BE2C (cell line): ENCODE measurements at regions not wholly inside any gene's neighbourhood (a gene's known extent, or its start where the extent isn't known, plus 50 kb on each side); places are given as distances from the start of the nearest gene placed in this dataset.

Source experiments
- DNase-seq: peaks from one replicate; pipeline ENCODE4 v3.0.0-alpha.2; 2020
- H3K27me3 ChIP-seq: fragments of 250-450 bp; sonication (Bioruptor Pico); 2 replicates; pipeline ENCODE4 v1.5.1; 2020; ENCODE audit warnings: mild to moderate bottlenecking
- H3K36me3 ChIP-seq: fragments of 250-450 bp; sonication (Bioruptor Pico); 2 replicates; pipeline ENCODE4 v1.5.1; 2020; ENCODE audit warnings: mild to moderate bottlenecking
- H3K4me1 ChIP-seq: fragments of 250-450 bp; sonication (Bioruptor Pico); 2 replicates; pipeline ENCODE4 v1.5.1; 2020
- H3K4me3 ChIP-seq: 2 replicates; pipeline ENCODE4 v1.5.1; 2011; ENCODE audit warnings: low read depth, low read length
- H3K9me3 ChIP-seq: fragments of 250-450 bp; sonication (Bioruptor Pico); 2 replicates; pipeline ENCODE4 v1.5.1; 2020
- CTCF ChIP-seq: IDR thresholded peaks from 2 replicates; pipeline ENCODE4 v1.5.1; 2012; ENCODE audit warnings: mild to moderate bottlenecking, low read depth, low read length

- TF ChIP-seq CTCF = no peak
- no peak for DNase-seq
- Histone ChIP-seq H3K9me3 (no peaks in the 10 kb centered on the region), H3K36me3 (no peaks in the 10 kb centered on the region), H3K4me3 (no peak overlapping the region), H3K27me3 (no peaks in the 10 kb centered on the region), H3K4me1 (no peaks in the 10 kb centered on the region)
Measured at GRCh38 chr12:112606611-112607365, 184.8 kb upstream of the RPH3A start.

- Histone ChIP-seq H3K27me3 (no peaks in the 10 kb centered on the region), H3K4me3 (no peak overlapping the region), H3K36me3 (no peaks in the 10 kb centered on the region), H3K4me1 (no peaks in the 10 kb centered on the region), H3K9me3 (no peaks in the 10 kb centered on the region)
- no peak for DNase-seq
- TF ChIP-seq CTCF = no peak
Measured at GRCh38 chr12:112607427-112607826, 184.1 kb upstream of the RPH3A start.

- Histone ChIP-seq H3K4me1 (no peaks in the 10 kb centered on the region), H3K27me3 (no peaks in the 10 kb centered on the region), H3K9me3 (no peaks in the 10 kb centered on the region), H3K36me3 (no peaks in the 10 kb centered on the region), H3K4me3 (no peak overlapping the region)
- no peak for DNase-seq
- TF ChIP-seq CTCF = no peak
Measured at GRCh38 chr12:112611908-112612307, 179.6 kb upstream of the RPH3A start.

GRCh38 chr12:112615196-112615595 lies 176.4 kb upstream of the RPH3A start:
- TF ChIP-seq CTCF = no peak
- no peaks in the 10 kb centered on the region for H3K9me3 ChIP-seq
- no peaks in the 10 kb centered on the region for H3K27me3 ChIP-seq
- DNase-seq = no peak
- H3K4me3 ChIP-seq = no peak overlapping the region
- H3K36me3 ChIP-seq = no peaks in the 10 kb centered on the region
- no peaks in the 10 kb centered on the region for H3K4me1 ChIP-seq

- Histone ChIP-seq H3K4me1 (no peaks in the 10 kb centered on the region), H3K27me3 (no peaks in the 10 kb centered on the region), H3K9me3 (no peaks in the 10 kb centered on the region), H3K4me3 (no peak overlapping the region), H3K36me3 (no peaks in the 10 kb centered on the region)
- DNase-seq = no peak
- TF ChIP-seq CTCF = no peak
Measured at GRCh38 chr12:112616469-112617152, 174.9 kb upstream of the RPH3A start.

- H3K36me3 ChIP-seq = no peaks in the 10 kb centered on the region
- no peaks in the 10 kb centered on the region for H3K9me3 ChIP-seq
- no peaks in the 10 kb centered on the region for H3K4me1 ChIP-seq
- DNase-seq = no peak
- no peak overlapping the region for H3K4me3 ChIP-seq
- TF ChIP-seq CTCF = no peak
- no peaks in the 10 kb centered on the region for H3K27me3 ChIP-seq
Measured at GRCh38 chr12:112617153-112617505, 174.4 kb upstream of the RPH3A start.
